Activated CD8-positive, alpha-beta memory T cell treated with anti-CD3 and anti-CD28 coated beads, Interleukin-2, amount 50 U/mL, for 4 hours (primary cell): ENCODE measurements at regions not wholly inside any gene's neighbourhood (a gene's known extent, or its start where the extent isn't known, plus 50 kb on each side); places are given as distances from the start of the nearest gene placed in this dataset.

ENCODE experiments used
- DNase-seq: peaks from one replicate; pipeline ENCODE4 v3.0.0-alpha.2; 2020

GRCh38 chr16:65524231-65524630 lies 402.4 kb upstream of the CDH11 start:
- DNase-seq, result no peak

- DNase-seq, result no peak
These were observed 401.6 kb upstream of the CDH11 start for GRCh38 chr16:65523283-65523944.

- DNase-seq, result no peak
These were observed 400.5 kb upstream of the CDH11 start for GRCh38 chr16:65522412-65522811.

- DNase-seq, result no peak
These were observed 399.9 kb upstream of the CDH11 start for GRCh38 chr16:65521633-65522328.

GRCh38 chr16:65519402-65519801 lies 397.5 kb upstream of the CDH11 start:
- DNase-seq, result no peak

GRCh38 chr16:65515193-65515592 lies 393.3 kb upstream of the CDH11 start:
- DNase-seq, result no peak

- no peak for DNase-seq
These were observed 389.0 kb upstream of the CDH11 start for GRCh38 chr16:65510850-65511249.

- DNase-seq, result no peak
These were observed 388.4 kb upstream of the CDH11 start for GRCh38 chr16:65510241-65510640.

- DNase-seq, result no peak
These were observed 387.3 kb upstream of the CDH11 start for GRCh38 chr16:65509172-65509571.

- no peak for DNase-seq
These were observed 379.1 kb upstream of the CDH11 start for GRCh38 chr16:65500919-65501318.

- DNase-seq, result no peak
These were observed 378.1 kb upstream of the CDH11 start for GRCh38 chr16:65500007-65500406.

- DNase-seq, result no peak
These were observed 377.7 kb upstream of the CDH11 start for GRCh38 chr16:65499566-65499965.

- DNase-seq, result no peak
These were observed 375.7 kb upstream of the CDH11 start for GRCh38 chr16:65497571-65497970.

- DNase-seq, result no peak
These were observed 373.2 kb upstream of the CDH11 start for GRCh38 chr16:65495106-65495505.

GRCh38 chr16:65494609-65495008 lies 372.7 kb upstream of the CDH11 start:
- no peak for DNase-seq

GRCh38 chr16:65494080-65494479 lies 372.2 kb upstream of the CDH11 start:
- DNase-seq, result no peak

GRCh38 chr16:65490286-65490685 lies 368.4 kb upstream of the CDH11 start:
- DNase-seq, result no peak

- DNase-seq, result no peak
These were observed 367.7 kb upstream of the CDH11 start for GRCh38 chr16:65489531-65490023.

GRCh38 chr16:65487231-65487630 lies 365.4 kb upstream of the CDH11 start:
- DNase-seq, result no peak

- no peak for DNase-seq
These were observed 360.1 kb upstream of the CDH11 start for GRCh38 chr16:65481956-65482355.

- DNase-seq, result no peak
These were observed 358.6 kb upstream of the CDH11 start for GRCh38 chr16:65480281-65481091.

- DNase-seq, result no peak
These were observed 354.6 kb upstream of the CDH11 start for GRCh38 chr16:65476448-65476955.

GRCh38 chr16:65473699-65474098 lies 351.8 kb upstream of the CDH11 start:
- no peak for DNase-seq

GRCh38 chr16:65469116-65469515 lies 347.3 kb upstream of the CDH11 start:
- DNase-seq, result no peak
